ENCODE measurements at regions not wholly inside any gene's neighbourhood (a gene's known extent, or its start where the extent isn't known, plus 50 kb on each side); places are given as distances from the start of the nearest gene placed in this dataset.

- no peak for DNase-seq
Measured at GRCh38 chr16:51035110-51035498, 116.0 kb downstream of the SALL1 start.

GRCh38 chr16:51034481-51035109, 116.5 kb downstream of the SALL1 start:
- no peak for DNase-seq

GRCh38 chr16:51031598-51031997, 119.5 kb downstream of the SALL1 start:
- no peak for DNase-seq

- no peak for DNase-seq
Measured at GRCh38 chr16:51030516-51030915, 120.6 kb downstream of the SALL1 start.

- no peak for DNase-seq
Measured at GRCh38 chr16:51025588-51026290, 125.3 kb downstream of the SALL1 start.

- DNase-seq: no peak
Measured at GRCh38 chr16:51024703-51025102, 126.4 kb downstream of the SALL1 start.

GRCh38 chr16:51022955-51023354, 128.1 kb downstream of the SALL1 start:
- no peak for DNase-seq

- no peak for DNase-seq
Measured at GRCh38 chr16:51019617-51020016, 131.5 kb downstream of the SALL1 start.

- DNase-seq: no peak
Measured at GRCh38 chr16:51017969-51018368, 133.1 kb downstream of the SALL1 start.

GRCh38 chr16:51012396-51012795, 138.7 kb downstream of the SALL1 start:
- no peak for DNase-seq

- no peak for DNase-seq
Measured at GRCh38 chr16:51010817-51011216, 140.3 kb downstream of the SALL1 start.

GRCh38 chr16:51009813-51010212, 141.3 kb downstream of the SALL1 start:
- no peak for DNase-seq

GRCh38 chr16:51009359-51009758, 141.7 kb downstream of the SALL1 start:
- no peak for DNase-seq

- DNase-seq: no peak
Measured at GRCh38 chr16:51008607-51009006, 142.5 kb downstream of the SALL1 start.

- DNase-seq: no peak
Measured at GRCh38 chr16:51008037-51008436, 143.0 kb downstream of the SALL1 start.

- no peak for DNase-seq
Measured at GRCh38 chr16:51003850-51004566, 147.1 kb downstream of the SALL1 start.

- no peak for DNase-seq
Measured at GRCh38 chr16:51002881-51003490, 148.1 kb downstream of the SALL1 start.

GRCh38 chr16:50999181-50999580, 151.9 kb downstream of the SALL1 start:
- no peak for DNase-seq

- no peak for DNase-seq
Measured at GRCh38 chr16:50998411-50998810, 152.7 kb downstream of the SALL1 start.

GRCh38 chr16:50997679-50998078, 153.4 kb downstream of the SALL1 start:
- no peak for DNase-seq

GRCh38 chr16:50996830-50997186, 154.3 kb downstream of the SALL1 start:
- DNase-seq: no peak

GRCh38 chr16:50996166-50996829, 154.8 kb downstream of the SALL1 start:
- no peak for DNase-seq

GRCh38 chr16:50994995-50995394, 156.1 kb downstream of the SALL1 start:
- no peak for DNase-seq
